Peyer's patch (tissue), 4 donors: ENCODE measurements at regions not wholly inside any gene's neighbourhood (a gene's known extent, or its start where the extent isn't known, plus 50 kb on each side); places are given as distances from the start of the nearest gene placed in this dataset.
"Not testable (repeated sequence)": the region's sequence is repeated elsewhere in the genome, so short reads cannot be mapped to it uniquely, and the experiment has no call there.

Experiments
- DNase-seq, 3 donors: peaks; one replicate each; pipeline ENCODE4 v3.0.0-alpha.2; 2017 to 2019
- H3K27ac ChIP-seq, 4 donors: fragments of 200-600 bp; sonication (generic); one replicate each; pipeline ENCODE4 v1.5.1; 2016 to 2019
- H3K27me3 ChIP-seq, 2 donors: fragments of 200-600 bp; sonication (generic); one replicate each; pipeline ENCODE4 v1.5.1; 2019
- H3K36me3 ChIP-seq, 3 donors: fragments of 200-600 bp; sonication (generic); one replicate each; pipeline ENCODE4 v1.5.1; 2016 to 2019
- H3K4me1 ChIP-seq, 4 donors: fragments of 200-600 bp; sonication (generic); one replicate each; pipeline ENCODE4 v1.5.1; 2016 to 2019
- H3K4me3 ChIP-seq, 4 donors: fragments of 200-600 bp; sonication (generic); 1 replicate in 3 of 4; 2 replicates in 1 of 4; pipeline ENCODE4 v1.5.1; 2016 to 2019; ENCODE audit warnings: mild to moderate bottlenecking in 1 of 4
- H3K9me3 ChIP-seq, 4 donors: fragments of 200-600 bp; sonication (generic); one replicate each; pipeline ENCODE4 v1.5.1; 2016 to 2019; ENCODE audit warnings: mild to moderate bottlenecking in 1 of 4
- POLR2A ChIP-seq, 2 donors: fragments of 450-650 bp; IDR thresholded peaks; one replicate each; pipeline ENCODE4 v1.5.1; 2017; ENCODE audit warnings: antibody characterized with exemption in 2 of 2, mild to moderate bottlenecking in 2 of 2, moderate library complexity in 2 of 2
- TF ChIP-seq, protein P1 (sequence below), 6 experiments: fragments of 450-650 bp in 4 of 6; fragments of 200-600 bp in 2 of 6; sonication (generic) in 1 of 6; IDR thresholded peaks; one replicate each; pipeline ENCODE4 v1.5.1; 2017 to 2019; ENCODE audit warnings: antibody characterized with exemption in 6 of 6, mild to moderate bottlenecking in 3 of 6, moderate library complexity in 1 of 6

DNA sequence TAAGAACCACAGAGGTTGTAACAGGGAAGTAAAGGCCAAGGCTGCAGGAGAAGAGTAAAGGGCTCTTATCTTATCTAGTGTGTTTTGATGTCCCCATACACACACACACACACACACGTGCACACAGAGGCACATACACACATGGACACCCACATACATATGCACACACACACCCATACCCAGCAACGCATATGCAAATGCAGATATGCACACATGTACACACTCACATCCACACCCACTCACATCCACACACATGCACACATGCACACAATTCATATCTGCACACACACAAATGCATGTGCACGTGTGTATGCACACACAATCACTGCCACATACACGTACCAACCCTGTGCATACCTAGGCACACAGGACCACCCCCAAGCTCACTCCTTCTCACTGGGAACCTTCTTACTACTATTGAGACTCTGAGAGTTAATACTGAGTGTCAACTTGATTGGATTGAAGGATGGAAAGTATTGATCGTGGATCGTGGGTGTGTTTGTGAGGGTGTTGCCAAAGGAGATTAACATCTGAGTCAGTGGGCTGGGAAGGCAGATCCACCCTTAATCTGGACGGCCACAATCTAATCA is 99.0 kb upstream of the AKAP13 start:
- DNase-seq = no peak
- no peaks in the 10 kb centered on the region for H3K27me3 ChIP-seq
- no peaks in the 10 kb centered on the region for H3K9me3 ChIP-seq
- H3K4me3 ChIP-seq = no peak overlapping the region
- H3K27ac ChIP-seq = no peak overlapping the region
- H3K4me1 ChIP-seq = peaks cover 0 to 6% (median 0%) of the 10 kb centered on the region in 4 donors
- TF ChIP-seq POLR2A (IDR thresholded peaks at IDR 0.05) = no peak
- no peaks in the 10 kb centered on the region for H3K36me3 ChIP-seq

DNA sequence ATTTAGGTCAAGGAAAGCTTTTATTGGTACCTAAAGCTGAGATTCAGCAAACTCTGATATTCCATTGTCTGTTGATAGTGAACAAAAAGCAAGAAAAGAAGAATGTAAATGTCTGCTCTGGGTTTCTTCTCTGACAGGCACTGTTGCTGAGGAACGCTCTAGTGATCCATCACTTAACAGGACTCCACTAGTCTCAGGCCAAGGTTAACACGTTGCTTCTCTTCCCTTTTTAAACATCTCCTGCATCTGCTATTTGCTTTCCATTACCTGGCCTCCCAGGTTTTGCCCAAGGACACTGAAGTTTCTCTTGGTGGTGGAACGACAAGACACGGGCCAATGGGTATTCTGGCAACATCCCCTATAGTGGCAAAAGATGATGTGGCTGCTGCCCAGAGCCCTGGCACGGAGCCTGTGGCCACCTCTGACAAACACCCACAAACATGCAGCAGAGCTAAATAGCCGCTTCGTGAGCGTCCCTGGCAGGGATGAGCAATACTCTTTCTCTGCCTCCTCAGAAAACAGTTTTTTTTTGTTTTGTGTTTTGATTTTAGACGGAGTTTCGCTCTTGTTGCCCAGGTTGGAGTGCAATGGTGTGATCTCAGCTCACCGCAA is 97.8 kb upstream of the AKAP13 start:
- no peak for DNase-seq
- peaks cover 0 to 6% (median 0%) of the 10 kb centered on the region in 4 donors for H3K4me1 ChIP-seq
- no peak overlapping the region for H3K27ac ChIP-seq
- no peaks in the 10 kb centered on the region for H3K27me3 ChIP-seq
- H3K4me3 ChIP-seq = no peak overlapping the region
- TF ChIP-seq POLR2A (IDR thresholded peaks at IDR 0.05) = no peak
- TF ChIP-seq, protein P1, sequence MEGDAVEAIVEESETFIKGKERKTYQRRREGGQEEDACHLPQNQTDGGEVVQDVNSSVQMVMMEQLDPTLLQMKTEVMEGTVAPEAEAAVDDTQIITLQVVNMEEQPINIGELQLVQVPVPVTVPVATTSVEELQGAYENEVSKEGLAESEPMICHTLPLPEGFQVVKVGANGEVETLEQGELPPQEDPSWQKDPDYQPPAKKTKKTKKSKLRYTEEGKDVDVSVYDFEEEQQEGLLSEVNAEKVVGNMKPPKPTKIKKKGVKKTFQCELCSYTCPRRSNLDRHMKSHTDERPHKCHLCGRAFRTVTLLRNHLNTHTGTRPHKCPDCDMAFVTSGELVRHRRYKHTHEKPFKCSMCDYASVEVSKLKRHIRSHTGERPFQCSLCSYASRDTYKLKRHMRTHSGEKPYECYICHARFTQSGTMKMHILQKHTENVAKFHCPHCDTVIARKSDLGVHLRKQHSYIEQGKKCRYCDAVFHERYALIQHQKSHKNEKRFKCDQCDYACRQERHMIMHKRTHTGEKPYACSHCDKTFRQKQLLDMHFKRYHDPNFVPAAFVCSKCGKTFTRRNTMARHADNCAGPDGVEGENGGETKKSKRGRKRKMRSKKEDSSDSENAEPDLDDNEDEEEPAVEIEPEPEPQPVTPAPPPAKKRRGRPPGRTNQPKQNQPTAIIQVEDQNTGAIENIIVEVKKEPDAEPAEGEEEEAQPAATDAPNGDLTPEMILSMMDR (IDR thresholded peaks at IDR 0.05) = no peak
- H3K36me3 ChIP-seq = no peaks in the 10 kb centered on the region
- no peaks in the 10 kb centered on the region for H3K9me3 ChIP-seq

DNA sequence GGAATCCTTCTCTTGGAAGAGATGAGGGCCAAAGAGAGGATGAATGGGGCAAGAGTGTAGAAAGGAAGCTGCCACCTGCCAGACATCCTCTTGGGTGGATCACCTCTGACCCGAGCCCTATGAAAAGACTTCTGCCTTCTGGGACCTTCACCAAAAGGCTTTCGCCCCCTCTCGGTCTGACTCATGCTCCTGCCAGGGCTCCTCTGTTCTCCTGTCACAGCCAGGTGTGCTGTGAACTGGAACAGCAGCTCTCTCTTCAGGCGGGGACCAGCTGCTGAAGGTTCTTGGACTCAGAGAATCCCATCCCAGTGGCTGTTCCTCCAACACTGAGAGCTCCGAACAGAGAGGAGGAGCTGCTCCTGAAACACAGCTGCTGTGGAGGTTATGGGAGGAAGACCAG is 96.6 kb upstream of the AKAP13 start:
- H3K4me1 ChIP-seq, H3K36me3 ChIP-seq, H3K27ac ChIP-seq, H3K27me3 ChIP-seq, H3K4me3 ChIP-seq, H3K9me3 ChIP-seq: not testable (repeated sequence)
- DNase-seq = peak in 2 of 3 donors; percentile 50 to 66

DNA sequence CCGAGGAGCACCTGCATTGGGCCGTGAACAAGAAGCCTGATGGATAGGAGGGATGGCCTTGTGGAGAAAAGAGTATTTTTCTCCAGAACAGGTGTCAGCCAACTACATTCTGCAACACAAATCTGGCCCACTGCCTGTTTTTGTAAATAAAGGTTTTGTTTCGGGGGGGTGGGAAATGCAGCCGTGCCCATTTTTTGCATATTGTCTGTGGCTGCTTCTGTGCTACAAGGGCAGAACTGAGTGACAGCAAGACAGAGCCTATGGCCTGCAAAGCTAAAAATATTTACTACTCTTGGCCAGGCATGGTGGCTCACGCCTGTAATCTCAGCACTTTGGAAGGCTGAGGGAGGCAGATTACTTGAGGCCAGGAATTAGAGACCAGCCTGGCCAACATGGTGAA is 95.9 kb upstream of the AKAP13 start:
- DNase-seq = peak in 2 of 3 donors; percentile 68 to 70
- no peak for TF ChIP-seq POLR2A (IDR thresholded peaks at IDR 0.05)
- TF ChIP-seq, protein P1 (IDR thresholded peaks at IDR 0.05) = no peak
- Histone ChIP-seq H3K4me3 (no peak overlapping the region), H3K27me3 (no peaks in the 10 kb centered on the region), H3K9me3 (no peaks in the 10 kb centered on the region), H3K27ac (peak overlapping the region in 1 of 4 donors; percentile 55), H3K36me3 (no peaks in the 10 kb centered on the region), H3K4me1 (peaks cover 0 to 6% (median 0%) of the 10 kb centered on the region in 4 donors)

DNA sequence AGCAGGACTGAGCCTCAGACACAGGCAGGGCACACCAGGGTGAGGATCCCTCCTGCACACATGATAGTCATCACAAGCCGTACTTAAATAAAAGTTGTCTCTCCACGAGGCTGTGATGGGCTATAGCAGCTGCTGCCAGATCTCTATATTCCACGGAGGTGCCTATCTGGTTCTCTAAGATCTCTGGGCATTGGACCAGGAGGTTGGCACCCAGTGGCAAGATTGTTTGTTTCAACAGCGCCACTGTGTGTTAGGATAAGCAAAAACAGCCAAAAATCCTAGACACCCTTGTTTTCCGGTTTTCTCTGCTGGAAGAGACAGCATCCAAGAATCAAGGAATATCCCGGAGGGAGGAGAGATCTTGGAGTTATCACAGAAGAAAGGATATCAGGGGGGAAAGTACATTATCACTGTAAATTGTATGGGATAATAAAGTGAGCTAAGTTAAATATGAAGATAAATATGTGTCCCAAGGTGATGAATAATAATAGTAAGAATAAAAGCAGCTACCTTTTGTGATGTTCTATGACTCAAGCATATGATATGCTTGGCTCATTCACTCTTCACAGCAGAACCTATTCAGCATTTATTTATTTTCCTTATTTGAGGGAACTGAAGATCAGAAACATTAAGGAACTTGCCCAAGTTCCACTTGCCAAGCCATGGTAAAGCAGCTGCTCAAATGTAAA is 90.6 kb upstream of the AKAP13 start:
- Histone ChIP-seq H3K4me3 (no peak overlapping the region), H3K27me3 (no peaks in the 10 kb centered on the region), H3K9me3 (no peaks in the 10 kb centered on the region), H3K4me1 (peaks cover 0 to 4% (median 0%) of the 10 kb centered on the region in 4 donors), H3K27ac (no peak overlapping the region), H3K36me3 (no peaks in the 10 kb centered on the region)
- TF ChIP-seq, protein P1 (IDR thresholded peaks at IDR 0.05) = peak in 5 of 6 experiments; percentile 28 to 64 (median 59)
- no peak for TF ChIP-seq POLR2A (IDR thresholded peaks at IDR 0.05)
- DNase-seq = peak in 1 of 3 donors; percentile 60

DNA sequence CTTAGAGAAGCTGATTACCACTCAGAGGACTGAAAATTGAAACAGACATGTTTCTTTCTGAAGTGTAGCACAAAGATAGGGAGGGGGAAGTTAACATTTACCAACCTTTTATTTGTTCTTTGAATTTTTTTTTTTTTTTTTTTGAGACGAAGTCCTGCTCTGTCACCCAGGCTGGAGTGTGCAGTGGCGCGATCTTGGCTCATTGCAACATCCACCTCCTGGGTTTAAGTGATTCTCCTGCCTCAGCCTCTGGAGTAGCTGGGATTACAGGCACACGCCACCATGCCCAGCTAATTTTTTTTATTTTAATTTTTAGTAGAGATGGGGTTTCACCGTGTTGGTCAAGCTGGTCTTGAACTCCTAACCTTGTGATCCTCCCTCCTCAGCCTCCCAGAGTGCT is 87.8 kb upstream of the AKAP13 start:
- not testable (repeated sequence) for H3K27ac ChIP-seq, H3K4me3 ChIP-seq, DNase-seq, H3K4me1 ChIP-seq, H3K9me3 ChIP-seq, H3K27me3 ChIP-seq, H3K36me3 ChIP-seq

DNA sequence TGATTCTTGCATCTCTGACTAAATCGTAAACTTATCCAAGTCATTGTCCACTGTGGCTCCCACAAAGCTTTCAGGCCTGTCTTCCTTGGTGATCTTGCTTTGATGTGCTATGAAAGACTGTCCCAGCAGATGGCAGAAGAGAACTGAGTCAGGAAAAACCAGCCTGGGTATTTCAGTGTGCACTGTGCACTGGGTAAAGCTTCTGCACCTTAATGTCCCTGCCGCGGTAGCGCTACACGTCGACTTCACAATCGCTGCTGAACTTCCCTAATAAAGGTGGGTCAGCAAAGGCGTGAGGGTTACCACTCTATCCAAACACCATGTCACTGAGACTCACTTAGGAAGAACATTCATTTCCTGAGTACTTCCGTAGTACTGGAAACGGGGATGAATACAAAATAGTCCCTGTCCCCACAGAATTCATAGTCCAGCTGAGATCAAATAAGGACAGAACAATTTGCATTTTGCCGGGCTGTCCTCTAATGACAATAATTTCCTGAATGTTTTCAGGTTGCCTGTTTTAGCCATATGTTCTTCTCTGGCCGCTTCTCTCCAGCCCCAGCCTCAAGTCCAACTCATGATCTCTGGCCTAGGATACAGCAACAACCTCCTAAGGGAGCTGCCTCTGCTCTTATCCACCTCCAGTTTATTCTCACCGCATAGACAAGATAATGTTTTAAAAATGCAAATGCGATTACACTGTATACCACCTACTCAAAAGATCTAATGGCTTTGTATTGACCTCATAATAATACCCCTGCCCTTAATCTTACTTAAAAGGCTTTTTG is 83.6 kb upstream of the AKAP13 start:
- peak; percentile 60 to 88 (median 77) for DNase-seq
- no peak for TF ChIP-seq POLR2A (IDR thresholded peaks at IDR 0.05)
- TF ChIP-seq, protein P1 (IDR thresholded peaks at IDR 0.05) = peak; percentile 44 to 91 (median 82)
- Histone ChIP-seq H3K4me3 (peak overlapping the region in 2 of 4 donors; percentile 7 to 16), H3K27ac (no peak overlapping the region), H3K36me3 (no peaks in the 10 kb centered on the region), H3K27me3 (no peaks in the 10 kb centered on the region), H3K9me3 (no peaks in the 10 kb centered on the region), H3K4me1 (no peaks in the 10 kb centered on the region)
